HEK293T (cell line): ENCODE measurements at regions not wholly inside any gene's neighbourhood (a gene's known extent, or its start where the extent isn't known, plus 50 kb on each side); places are given as distances from the start of the nearest gene placed in this dataset.

Source experiments
- ARNT ChIP-seq: fragments of 450-650 bp; IDR thresholded peaks from 2 replicates; pipeline ENCODE4 v1.6.1; 2017; ENCODE audit warnings: mild to moderate bottlenecking
- FOXA1 ChIP-seq: fragments of 450-650 bp; IDR thresholded peaks from 2 replicates; pipeline ENCODE4 v1.6.1; 2016; ENCODE audit warnings: mild to moderate bottlenecking
- HDGF ChIP-seq: fragments of 450-650 bp; IDR thresholded peaks from 2 replicates; pipeline ENCODE4 v1.6.1; 2017; ENCODE audit warnings: antibody characterized with exemption, borderline replicate concordance
- NFRKB ChIP-seq: fragments of 450-650 bp; IDR thresholded peaks from 2 replicates; pipeline ENCODE4 v1.6.1; 2016; ENCODE audit warnings: mild to moderate bottlenecking, moderate library complexity
- SP1 ChIP-seq: fragments of 450-650 bp; IDR thresholded peaks from 2 replicates; pipeline ENCODE4 v1.6.1; 2017
- SUZ12 ChIP-seq: fragments of 450-650 bp; IDR thresholded peaks from 2 replicates; pipeline ENCODE4 v1.6.1; 2016; ENCODE audit warnings: mild to moderate bottlenecking
- TARDBP ChIP-seq: fragments of 450-650 bp; IDR thresholded peaks from 2 replicates; pipeline ENCODE4 v1.6.1; 2016

DNA sequence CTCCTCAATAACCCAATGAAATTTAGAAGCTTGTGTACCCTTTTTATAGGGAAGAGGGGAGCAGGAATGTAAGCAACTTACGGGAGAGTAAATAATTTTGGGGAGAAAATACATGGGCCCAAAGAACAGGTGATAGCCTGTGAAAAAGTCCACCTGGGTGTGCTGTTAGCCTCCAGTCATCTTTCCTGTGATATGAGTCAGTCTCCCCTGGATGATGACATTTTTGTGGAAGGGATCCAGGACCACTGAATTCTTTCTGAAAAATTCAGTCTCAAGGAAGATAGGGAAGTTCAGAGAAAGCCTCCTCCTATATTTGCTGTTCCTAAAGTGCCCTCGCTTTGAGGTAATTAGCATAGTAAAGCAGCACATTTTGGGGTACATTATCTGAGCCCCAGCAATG lies 149.8 kb downstream of the SQOR start:
- TF ChIP-seq NFRKB (no peak), TARDBP (no peak), ARNT (no peak), SP1 (no peak), FOXA1 (no peak), SUZ12 (no peak), HDGF (no peak)
